ENCODE measurements at regions not wholly inside any gene's neighbourhood (a gene's known extent, or its start where the extent isn't known, plus 50 kb on each side); places are given as distances from the start of the nearest gene placed in this dataset.

DNA sequence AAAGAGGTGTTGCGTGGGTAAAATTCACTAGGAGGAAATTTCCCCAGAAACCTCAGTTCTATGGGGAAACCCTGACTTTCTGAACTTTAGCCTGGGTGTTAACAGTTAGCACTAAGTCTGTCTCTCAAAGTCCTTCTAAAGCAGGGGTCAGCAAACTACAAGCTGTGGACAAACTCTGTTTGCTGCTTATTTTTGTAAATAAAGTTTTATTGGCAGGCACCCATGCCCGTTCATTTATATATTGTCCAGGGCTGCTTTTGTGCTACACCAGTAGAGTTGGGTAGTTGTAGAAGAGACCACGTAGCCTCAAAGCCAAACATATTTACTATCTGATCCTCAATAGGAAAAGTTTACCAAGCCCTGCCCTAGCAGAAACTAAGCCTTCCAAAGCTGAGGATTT is 159.7 kb downstream of the USP31 start:
- TF ChIP-seq, protein P1, sequence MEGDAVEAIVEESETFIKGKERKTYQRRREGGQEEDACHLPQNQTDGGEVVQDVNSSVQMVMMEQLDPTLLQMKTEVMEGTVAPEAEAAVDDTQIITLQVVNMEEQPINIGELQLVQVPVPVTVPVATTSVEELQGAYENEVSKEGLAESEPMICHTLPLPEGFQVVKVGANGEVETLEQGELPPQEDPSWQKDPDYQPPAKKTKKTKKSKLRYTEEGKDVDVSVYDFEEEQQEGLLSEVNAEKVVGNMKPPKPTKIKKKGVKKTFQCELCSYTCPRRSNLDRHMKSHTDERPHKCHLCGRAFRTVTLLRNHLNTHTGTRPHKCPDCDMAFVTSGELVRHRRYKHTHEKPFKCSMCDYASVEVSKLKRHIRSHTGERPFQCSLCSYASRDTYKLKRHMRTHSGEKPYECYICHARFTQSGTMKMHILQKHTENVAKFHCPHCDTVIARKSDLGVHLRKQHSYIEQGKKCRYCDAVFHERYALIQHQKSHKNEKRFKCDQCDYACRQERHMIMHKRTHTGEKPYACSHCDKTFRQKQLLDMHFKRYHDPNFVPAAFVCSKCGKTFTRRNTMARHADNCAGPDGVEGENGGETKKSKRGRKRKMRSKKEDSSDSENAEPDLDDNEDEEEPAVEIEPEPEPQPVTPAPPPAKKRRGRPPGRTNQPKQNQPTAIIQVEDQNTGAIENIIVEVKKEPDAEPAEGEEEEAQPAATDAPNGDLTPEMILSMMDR (IDR thresholded peaks at IDR 0.05), result no peak
- TF ChIP-seq POLR2A (IDR thresholded peaks at IDR 0.05) (no peak), POLR2AphosphoS5 (IDR thresholded peaks at IDR 0.05) (no peak)
